ENCODE measurements at regions not wholly inside any gene's neighbourhood (a gene's known extent, or its start where the extent isn't known, plus 50 kb on each side); places are given as distances from the start of the nearest gene placed in this dataset.

GRCh38 chr3:178109691-178110090, 426.5 kb upstream of the KCNMB2 start:
- TF ChIP-seq CTCF (IDR thresholded peaks at IDR 0.05): no peak

GRCh38 chr3:178112134-178112533, 424.1 kb upstream of the KCNMB2 start:
- TF ChIP-seq CTCF (IDR thresholded peaks at IDR 0.05): no peak

- TF ChIP-seq CTCF (IDR thresholded peaks at IDR 0.05): no peak
These were observed 418.6 kb upstream of the KCNMB2 start for GRCh38 chr3:178117641-178118040.

- no peak for TF ChIP-seq CTCF (IDR thresholded peaks at IDR 0.05)
These were observed 415.9 kb upstream of the KCNMB2 start for GRCh38 chr3:178120367-178120766.

- no peak for TF ChIP-seq CTCF (IDR thresholded peaks at IDR 0.05)
These were observed 409.6 kb upstream of the KCNMB2 start for GRCh38 chr3:178126686-178127085.

- TF ChIP-seq CTCF (IDR thresholded peaks at IDR 0.05): no peak
These were observed 409.0 kb upstream of the KCNMB2 start for GRCh38 chr3:178127221-178127620.

- TF ChIP-seq CTCF (IDR thresholded peaks at IDR 0.05): no peak
These were observed 407.1 kb upstream of the KCNMB2 start for GRCh38 chr3:178129109-178129508.

GRCh38 chr3:178131801-178132200, 404.4 kb upstream of the KCNMB2 start:
- TF ChIP-seq CTCF (IDR thresholded peaks at IDR 0.05): no peak

Data from LNCAP (cell line).